ENCODE measurements at regions not wholly inside any gene's neighbourhood (a gene's known extent, or its start where the extent isn't known, plus 50 kb on each side); places are given as distances from the start of the nearest gene placed in this dataset.
"Not testable (repeated sequence)": the region's sequence is repeated elsewhere in the genome, so short reads cannot be mapped to it uniquely, and the experiment has no call there.

DNA sequence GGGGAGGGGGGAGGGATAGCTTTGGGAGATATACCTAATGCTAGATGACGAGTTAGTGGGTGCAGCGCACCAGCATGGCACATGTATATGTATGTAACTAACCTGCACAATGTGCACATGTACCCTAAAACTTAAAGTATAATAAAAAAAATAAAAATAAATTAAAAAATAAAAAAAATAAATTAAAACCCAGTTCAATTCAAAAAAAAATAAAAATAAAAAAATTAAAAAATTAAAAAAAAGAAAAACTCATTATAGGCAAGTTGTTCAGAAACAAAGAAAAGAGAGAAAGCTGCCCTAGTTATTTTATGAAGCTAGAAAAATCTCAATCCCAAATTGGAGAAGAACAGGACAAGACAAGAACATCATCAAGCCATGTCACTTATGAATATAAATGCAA, 147.5 kb upstream of the PRR20G start:
- H3K36me3 ChIP-seq (ENCODE audit: control insufficient read depth, insufficient read depth, low read length); H3K9ac ChIP-seq (ENCODE audit: low read depth, low read length); dilution Hi-C loops (cut with HindIII; ENCODE audit: low sequenced_read_pairs, unreplicated experiment); in situ Hi-C loops (cut with MboI; ENCODE audit: low sequenced_read_pairs); H3K79me1 ChIP-seq (ENCODE audit: low read depth in 1 of 2, low read length in 2 of 2); CTCF ChIA-PET; H4K8ac ChIP-seq (ENCODE audit: low read depth in 2 of 2, low read length in 2 of 2); H2BK15ac ChIP-seq (ENCODE audit: low read depth, low read length); H3K4me3 ChIP-seq (ENCODE audit: insufficient read depth, low read depth, low read length); H2BK5ac ChIP-seq (ENCODE audit: low read depth, low read length, poor library complexity, severe bottlenecking); H3K27ac ChIP-seq (ENCODE audit: insufficient read depth, low read length); H3K4ac ChIP-seq (ENCODE audit: low read depth, low read length); H2BK20ac ChIP-seq (ENCODE audit: low read depth, low read length); H2AFZ ChIP-seq (replicated peaks; ENCODE audit: low read length, poor library complexity); H4K5ac ChIP-seq (ENCODE audit: low read depth, low read length); H3K56ac ChIP-seq (ENCODE audit: extremely low read depth, insufficient read depth, low read length); H3K18ac ChIP-seq (ENCODE audit: low read depth, low read length); H2BK120ac ChIP-seq (ENCODE audit: low read depth, low read length); H3K4me1 ChIP-seq (ENCODE audit: control insufficient read depth, insufficient read depth, low read length); H3K9me1 ChIP-seq (ENCODE audit: insufficient read depth, low read length); ATAC-seq (ENCODE audit: low read depth); DNase-seq; H3K9me3 ChIP-seq (ENCODE audit: control insufficient read depth, insufficient read depth, low read length); POLR2A ChIA-PET (ENCODE audit: unreplicated experiment); H4K20me1 ChIP-seq (ENCODE audit: insufficient read depth, low read length); H2AK5ac ChIP-seq (ENCODE audit: low read depth, low read length); H2AK9ac ChIP-seq (replicated peaks; ENCODE audit: low read depth, low read length, poor library complexity); H3K23ac ChIP-seq (ENCODE audit: low read depth, low read length); BruUV-seq (replicated peaks); H3K14ac ChIP-seq (replicated peaks; ENCODE audit: low read depth, low read length); H3K27me3 ChIP-seq (ENCODE audit: control insufficient read depth, insufficient read depth, low read length); intact Hi-C loops (cut with micrococcal nuclease); H4K91ac ChIP-seq (ENCODE audit: insufficient read depth, low read depth, low read length); H3K4me2 ChIP-seq (ENCODE audit: low read depth, low read length): not testable (repeated sequence)
- WGBS, 2 experiments (ENCODE audit: extremely low coverage in 2 of 2, insufficient read length in 1 of 2), result no CpG with 5 or more reads among the region's 2 CpGs

Measured in IMR-90 (cell line).